ENCODE measurements at regions not wholly inside any gene's neighbourhood (a gene's known extent, or its start where the extent isn't known, plus 50 kb on each side); places are given as distances from the start of the nearest gene placed in this dataset.

- no peak for ATAC-seq
- no TSS peak for BruUV-seq (replicated peaks)
These were observed 323.6 kb downstream of the EIPR1 start for GRCh38 chr2:3054066-3054465.

GRCh38 chr2:3051266-3051665 lies 326.4 kb downstream of the EIPR1 start:
- H3K4me1 ChIP-seq (ENCODE audit: control insufficient read depth in 1 of 2, insufficient read depth in 2 of 2, low read length in 2 of 2): no peaks in the 10 kb centered on the region
- H3K9ac ChIP-seq (ENCODE audit: low read length): no peak overlapping the region
- no peak for DNase-seq (ENCODE audit: low read depth, low spot score)
- no peak overlapping the region for H3K4me3 ChIP-seq (replicated peaks in 1 of 2; ENCODE audit: low read depth in 1 of 2, low read length in 2 of 2)
- no peaks in the 10 kb centered on the region for H3K9me2 ChIP-seq (ENCODE audit: insufficient read depth)
- H3K9me3 ChIP-seq (ENCODE audit: control insufficient read depth in 1 of 2, insufficient read depth in 1 of 2, low read depth in 1 of 2, low read length in 2 of 2): no peaks in the 10 kb centered on the region
- intact Hi-C loops (cut with micrococcal nuclease): no loop called here
- no peak for ATAC-seq
- no peaks in the 10 kb centered on the region for H3K36me3 ChIP-seq (ENCODE audit: control insufficient read depth in 1 of 2, insufficient read depth in 2 of 2, low read length in 2 of 2)
- H4K20me1 ChIP-seq (ENCODE audit: insufficient read depth): no peaks in the 10 kb centered on the region
- ChIA-PET POLR2A (no interaction called here), RAD21 (ENCODE audit: low non-redundant PET in 1 of 2, low total read pairs in 2 of 2, uncharacterized antibody in 2 of 2, unreplicated experiment in 2 of 2) (no interaction called here), CTCF (no interaction called here)
- no peak overlapping the region for H3K4me2 ChIP-seq (ENCODE audit: low read length)
- no peak overlapping the region for H3K27ac ChIP-seq (ENCODE audit: low read depth, low read length)
- BruUV-seq (replicated peaks): no TSS peak
- H2AFZ ChIP-seq (ENCODE audit: low read depth, low read length, poor library complexity, severe bottlenecking): no peak overlapping the region
- no peaks in the 10 kb centered on the region for H3K27me3 ChIP-seq (ENCODE audit: insufficient read depth, low read length)
- TF ChIP-seq CBX3 (IDR thresholded peaks at IDR 0.05; ENCODE audit: low read depth): no peak
- TF ChIP-seq SRF (IDR thresholded peaks at IDR 0.05; ENCODE audit: low read depth): no peak
- TF ChIP-seq ZNF274 (IDR thresholded peaks at IDR 0.05; ENCODE audit: low read depth, low read length): no peak
- TF ChIP-seq YY1 (IDR thresholded peaks at IDR 0.05; ENCODE audit: extremely low read depth, insufficient replicate concordance, low read depth, low read length): no peak
- no peak for TF ChIP-seq ELF1 (IDR thresholded peaks at IDR 0.05; ENCODE audit: borderline replicate concordance, low read depth)
- no peak for TF ChIP-seq ZFX (IDR thresholded peaks at IDR 0.05)
- TF ChIP-seq MAX (IDR thresholded peaks at IDR 0.05): no peak
- H3K79me2 ChIP-seq (ENCODE audit: insufficient read depth, low read length): no peaks in the 10 kb centered on the region

More at GRCh38 chr2:3054066-3054465, 323.6 kb downstream of the EIPR1 start:
- ChIA-PET RAD21 (ENCODE audit: low non-redundant PET in 1 of 2, low total read pairs in 2 of 2, uncharacterized antibody in 2 of 2, unreplicated experiment in 2 of 2) (no interaction called here), POLR2A (no interaction called here), CTCF (no interaction called here)
- Histone ChIP-seq H3K9me2 (ENCODE audit: insufficient read depth) (no peaks in the 10 kb centered on the region), H3K36me3 (ENCODE audit: control insufficient read depth in 1 of 2, insufficient read depth in 2 of 2, low read length in 2 of 2) (no peaks in the 10 kb centered on the region), H3K4me3 (replicated peaks in 1 of 2; ENCODE audit: low read depth in 1 of 2, low read length in 2 of 2) (no peak overlapping the region), H3K27me3 (ENCODE audit: insufficient read depth, low read length) (no peaks in the 10 kb centered on the region), H3K4me1 (ENCODE audit: control insufficient read depth in 1 of 2, insufficient read depth in 2 of 2, low read length in 2 of 2) (no peaks in the 10 kb centered on the region), H4K20me1 (ENCODE audit: insufficient read depth) (no peaks in the 10 kb centered on the region), H3K9me3 (ENCODE audit: control insufficient read depth in 1 of 2, insufficient read depth in 1 of 2, low read depth in 1 of 2, low read length in 2 of 2) (no peaks in the 10 kb centered on the region), H3K27ac (ENCODE audit: low read depth, low read length) (no peak overlapping the region), H3K4me2 (ENCODE audit: low read length) (no peak overlapping the region), H3K9ac (ENCODE audit: low read length) (no peak overlapping the region), H2AFZ (ENCODE audit: low read depth, low read length, poor library complexity, severe bottlenecking) (no peak overlapping the region), H3K79me2 (ENCODE audit: insufficient read depth, low read length) (no peaks in the 10 kb centered on the region)
- DNase-seq (ENCODE audit: low read depth, low spot score): no peak
- intact Hi-C loops (cut with micrococcal nuclease): no loop called here
- TF ChIP-seq SRF (IDR thresholded peaks at IDR 0.05; ENCODE audit: low read depth) (no peak), POLR2A (IDR thresholded peaks at IDR 0.05; ENCODE audit: borderline replicate concordance, extremely low read depth, insufficient read depth, insufficient read length) (no peak), RAD21 (IDR thresholded peaks at IDR 0.05; ENCODE audit: low read depth) (no peak), TCF7L2 (IDR thresholded peaks at IDR 0.05; ENCODE audit: borderline replicate concordance, extremely low read depth, insufficient read depth, insufficient read length) (no peak)

Data from HCT116 (cell line).